GM23248 (cell line): ENCODE measurements at regions not wholly inside any gene's neighbourhood (a gene's known extent, or its start where the extent isn't known, plus 50 kb on each side); places are given as distances from the start of the nearest gene placed in this dataset.

Source experiments
- EZH2 ChIP-seq: fragments of 200-600 bp; sonication (generic); IDR thresholded peaks from 2 replicates; pipeline ENCODE4 v1.6.1; 2018; ENCODE audit warnings: antibody characterized with exemption, mild to moderate bottlenecking; ENCODE audit not compliant: insufficient read depth, poor library complexity, severe bottlenecking
- EZH2phosphoT487 ChIP-seq: fragments of 200-600 bp; sonication (generic); IDR thresholded peaks from 2 replicates; pipeline ENCODE4 v1.6.1; 2018; ENCODE audit warnings: antibody characterized with exemption, moderate library complexity, mild to moderate bottlenecking, low read depth; ENCODE audit not compliant: insufficient read depth

GRCh38 chr22:26853495-26853894, 196.1 kb downstream of the MIAT start:
- TF ChIP-seq EZH2: no peak
- no peak for TF ChIP-seq EZH2phosphoT487
